SK-N-DZ (cell line): ENCODE measurements at regions not wholly inside any gene's neighbourhood (a gene's known extent, or its start where the extent isn't known, plus 50 kb on each side); places are given as distances from the start of the nearest gene placed in this dataset.
"Not testable (repeated sequence)": the region's sequence is repeated elsewhere in the genome, so short reads cannot be mapped to it uniquely, and the experiment has no call there.

Experiments used
- DNase-seq: peaks from one replicate; pipeline ENCODE4 v3.0.0-alpha.2; 2015; ENCODE audit warnings: low spot score

- peak; percentile 37 for DNase-seq
Measured at GRCh38 chr3:18987862-18988447, 160.4 kb upstream of the KCNH8 start.

GRCh38 chr3:18987070-18987469 lies 161.2 kb upstream of the KCNH8 start:
- no peak for DNase-seq

- no peak for DNase-seq
Measured at GRCh38 chr3:18982920-18983319, 165.4 kb upstream of the KCNH8 start.

GRCh38 chr3:18976102-18976501 lies 172.2 kb upstream of the KCNH8 start:
- DNase-seq: not testable (repeated sequence)

GRCh38 chr3:18968120-18968519 lies 180.2 kb upstream of the KCNH8 start:
- DNase-seq: no peak

- DNase-seq: no peak
Measured at GRCh38 chr3:18965781-18966180, 182.5 kb upstream of the KCNH8 start.

- no peak for DNase-seq
Measured at GRCh38 chr3:18964640-18965039, 183.7 kb upstream of the KCNH8 start.

- no peak for DNase-seq
Measured at GRCh38 chr3:18951333-18951732, 197.0 kb upstream of the KCNH8 start.

GRCh38 chr3:18946524-18946923 lies 201.8 kb upstream of the KCNH8 start:
- peak; percentile 22 for DNase-seq

- DNase-seq: no peak
Measured at GRCh38 chr3:18937574-18937973, 210.7 kb upstream of the KCNH8 start.

- DNase-seq: no peak
Measured at GRCh38 chr3:18919158-18919557, 229.2 kb upstream of the KCNH8 start.

GRCh38 chr3:18917923-18918322 lies 230.4 kb upstream of the KCNH8 start:
- no peak for DNase-seq

- no peak for DNase-seq
Measured at GRCh38 chr3:18902081-18902793, 246.1 kb upstream of the KCNH8 start.

- DNase-seq: no peak
Measured at GRCh38 chr3:18901571-18901970, 246.7 kb upstream of the KCNH8 start.

- DNase-seq: no peak
Measured at GRCh38 chr3:18900994-18901393, 247.3 kb upstream of the KCNH8 start.

GRCh38 chr3:18898911-18899310 lies 249.4 kb upstream of the KCNH8 start:
- DNase-seq: no peak

GRCh38 chr3:18892756-18893155 lies 255.6 kb upstream of the KCNH8 start:
- DNase-seq: no peak

GRCh38 chr3:18892047-18892446 lies 256.3 kb upstream of the KCNH8 start:
- no peak for DNase-seq

- no peak for DNase-seq
Measured at GRCh38 chr3:18891641-18892040, 256.7 kb upstream of the KCNH8 start.

GRCh38 chr3:18890449-18890848 lies 257.9 kb upstream of the KCNH8 start:
- DNase-seq: no peak

GRCh38 chr3:18888819-18889218 lies 259.5 kb upstream of the KCNH8 start:
- DNase-seq: peak; percentile 15

- DNase-seq: no peak
Measured at GRCh38 chr3:18888370-18888769, 259.9 kb upstream of the KCNH8 start.

GRCh38 chr3:18886331-18886730 lies 262.0 kb upstream of the KCNH8 start:
- peak; percentile 70 for DNase-seq

GRCh38 chr3:18885612-18886011 lies 262.7 kb upstream of the KCNH8 start:
- DNase-seq: no peak
